ENCODE measurements at regions not wholly inside any gene's neighbourhood (a gene's known extent, or its start where the extent isn't known, plus 50 kb on each side); places are given as distances from the start of the nearest gene placed in this dataset.

DNA sequence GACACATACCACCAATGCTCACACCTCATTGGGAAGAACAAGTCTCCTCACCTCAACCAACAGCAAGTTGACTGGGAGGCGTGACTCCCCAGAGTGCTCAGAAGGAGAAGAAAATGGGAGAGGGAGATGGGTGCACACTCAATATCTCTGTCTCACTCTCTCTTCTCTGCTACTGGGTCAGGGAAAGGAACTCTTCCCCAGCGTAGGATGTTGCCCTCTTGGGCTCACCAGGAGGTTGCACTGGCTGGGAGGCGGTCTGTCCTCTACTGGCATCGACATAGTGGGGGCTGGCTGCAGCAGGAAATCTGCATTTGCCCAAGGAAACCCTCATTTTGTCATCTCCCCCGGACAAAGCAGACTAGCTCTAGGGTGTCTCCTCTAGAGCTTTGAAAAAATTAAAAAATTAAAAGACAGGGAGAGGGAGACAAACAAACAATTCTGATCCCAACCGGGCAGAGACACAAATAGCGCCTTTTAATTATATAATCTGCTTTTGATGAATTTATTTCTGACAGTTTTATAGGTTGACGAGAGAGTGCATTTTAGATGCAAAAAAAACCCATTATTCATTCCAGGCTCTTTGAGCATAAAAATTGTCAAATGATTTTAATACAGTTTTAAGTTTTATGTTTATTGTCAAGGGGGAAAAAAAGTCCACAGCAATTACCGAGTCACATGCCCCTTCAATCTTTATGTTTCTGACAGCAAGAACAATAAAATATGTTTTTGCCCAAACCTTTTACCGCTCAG is 179.3 kb upstream of the MVB12B start:
- H3K9me3 Mint-ChIP-seq (ENCODE audit: unreplicated experiment), result peaks cover 5% of the 10 kb centered on the region
- no TSS peak for BruUV-seq (replicated peaks)
- TF ChIP-seq, protein P1, sequence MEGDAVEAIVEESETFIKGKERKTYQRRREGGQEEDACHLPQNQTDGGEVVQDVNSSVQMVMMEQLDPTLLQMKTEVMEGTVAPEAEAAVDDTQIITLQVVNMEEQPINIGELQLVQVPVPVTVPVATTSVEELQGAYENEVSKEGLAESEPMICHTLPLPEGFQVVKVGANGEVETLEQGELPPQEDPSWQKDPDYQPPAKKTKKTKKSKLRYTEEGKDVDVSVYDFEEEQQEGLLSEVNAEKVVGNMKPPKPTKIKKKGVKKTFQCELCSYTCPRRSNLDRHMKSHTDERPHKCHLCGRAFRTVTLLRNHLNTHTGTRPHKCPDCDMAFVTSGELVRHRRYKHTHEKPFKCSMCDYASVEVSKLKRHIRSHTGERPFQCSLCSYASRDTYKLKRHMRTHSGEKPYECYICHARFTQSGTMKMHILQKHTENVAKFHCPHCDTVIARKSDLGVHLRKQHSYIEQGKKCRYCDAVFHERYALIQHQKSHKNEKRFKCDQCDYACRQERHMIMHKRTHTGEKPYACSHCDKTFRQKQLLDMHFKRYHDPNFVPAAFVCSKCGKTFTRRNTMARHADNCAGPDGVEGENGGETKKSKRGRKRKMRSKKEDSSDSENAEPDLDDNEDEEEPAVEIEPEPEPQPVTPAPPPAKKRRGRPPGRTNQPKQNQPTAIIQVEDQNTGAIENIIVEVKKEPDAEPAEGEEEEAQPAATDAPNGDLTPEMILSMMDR (IDR thresholded peaks at IDR 0.05; ENCODE audit: unreplicated experiment), result no peak
- no peaks in the 10 kb centered on the region for H3K36me3 Mint-ChIP-seq (ENCODE audit: insufficient read depth, unreplicated experiment)
- ChIA-PET CTCF (interaction anchor here (0.5 kb wide), 1 partner anchor 1295 kb away, joined by 3 read pairs; no protein-coding TSS in a partner anchor), POLR2A (no interaction called here)
- H3K4me3 Mint-ChIP-seq (ENCODE audit: unreplicated experiment), result no peak overlapping the region
- peaks cover 5% of the 10 kb centered on the region for H3K4me1 Mint-ChIP-seq (ENCODE audit: insufficient read depth, unreplicated experiment)
- no peak overlapping the region for H3K27ac Mint-ChIP-seq (ENCODE audit: low read depth, unreplicated experiment)
- peaks cover 67% of the 10 kb centered on the region for H3K27me3 Mint-ChIP-seq (ENCODE audit: insufficient read depth, unreplicated experiment)
- DNase-seq (ENCODE audit: unreplicated experiment), result no peak
- intact Hi-C loops (cut with micrococcal nuclease), result no loop called here

DNA sequence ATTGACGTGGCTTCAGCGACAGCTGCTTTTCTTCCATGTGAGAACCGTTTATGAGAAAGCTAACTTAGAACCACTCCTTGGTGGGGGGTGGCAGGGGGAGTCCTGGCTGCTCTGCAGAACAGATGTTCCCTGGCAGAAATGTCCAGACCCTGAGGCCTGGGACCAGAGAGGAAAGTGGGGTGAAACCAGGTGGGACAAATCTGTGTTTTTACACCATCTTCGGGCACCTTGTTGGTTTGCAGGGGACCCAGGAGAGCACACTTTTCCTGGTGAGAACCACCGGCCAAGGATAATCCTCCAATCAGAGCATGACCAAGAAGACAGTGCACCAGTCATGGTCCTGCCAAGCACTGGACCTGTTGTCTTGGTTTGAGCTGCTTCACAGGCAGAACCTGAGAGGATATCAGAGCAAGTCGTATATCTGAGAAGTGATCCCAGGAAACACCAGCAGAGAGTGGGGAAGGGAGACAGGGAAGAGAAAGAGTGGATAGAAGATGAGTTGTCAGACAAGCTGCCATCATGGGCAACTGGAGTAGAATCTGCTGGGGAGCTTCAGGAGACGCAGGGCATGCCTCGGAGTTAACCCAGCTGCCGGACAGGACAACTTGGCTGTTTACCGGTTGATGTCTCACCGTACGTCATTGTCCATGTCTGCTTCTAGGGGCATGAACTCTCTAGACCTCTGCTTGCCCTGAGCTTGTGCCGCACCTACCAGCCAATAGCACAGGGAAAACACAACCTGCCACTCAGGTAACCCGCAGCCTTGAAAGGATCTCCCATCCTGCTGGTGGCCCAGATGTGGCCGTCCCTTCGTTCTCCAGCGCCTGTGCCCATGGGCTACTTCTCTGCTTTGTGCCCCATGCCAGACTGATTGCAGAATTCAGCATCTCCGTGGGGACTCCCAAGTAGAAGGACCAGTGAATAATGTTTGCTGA is 178.4 kb upstream of the MVB12B start:
- POLR2A ChIA-PET, result no interaction called here
- Mint-ChIP-seq H3K27me3 (ENCODE audit: insufficient read depth, unreplicated experiment) (peaks cover 67% of the 10 kb centered on the region), H3K9me3 (ENCODE audit: unreplicated experiment) (no peaks in the 10 kb centered on the region), H3K27ac (ENCODE audit: low read depth, unreplicated experiment) (no peak overlapping the region), H3K36me3 (ENCODE audit: insufficient read depth, unreplicated experiment) (no peaks in the 10 kb centered on the region), H3K4me3 (ENCODE audit: unreplicated experiment) (no peak overlapping the region), H3K4me1 (ENCODE audit: insufficient read depth, unreplicated experiment) (peaks cover 5% of the 10 kb centered on the region)
- CTCF ChIA-PET, result interaction anchor here (0.5 kb wide), 1 partner anchor 1296 kb away, joined by 3 read pairs; no protein-coding TSS in a partner anchor
- no TSS peak for BruUV-seq (replicated peaks)
- TF ChIP-seq, protein P1 (IDR thresholded peaks at IDR 0.05; ENCODE audit: unreplicated experiment), result no peak
- intact Hi-C loops (cut with micrococcal nuclease), result no loop called here
- no peak for DNase-seq (ENCODE audit: unreplicated experiment)

DNA sequence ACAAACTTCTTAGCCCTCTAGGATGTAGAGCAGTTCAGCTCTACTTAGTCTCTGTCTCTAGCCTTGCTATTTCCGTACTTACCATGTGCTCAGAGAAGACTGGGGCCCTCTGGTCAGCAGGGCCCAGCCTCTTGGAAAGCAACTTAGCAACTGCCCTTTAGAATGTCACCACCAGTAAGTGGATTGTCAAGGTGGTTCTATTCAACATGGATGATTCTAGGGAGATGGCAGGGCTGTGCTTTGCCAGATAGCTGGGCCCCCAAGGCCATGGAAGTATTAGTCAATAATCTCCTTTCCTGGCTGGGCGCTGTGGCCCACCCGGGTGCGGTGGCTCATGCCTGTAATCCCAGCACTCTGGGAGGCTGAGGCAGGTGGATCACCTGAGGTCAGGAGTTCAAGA is 177.6 kb upstream of the MVB12B start:
- CTCF ChIA-PET, result no interaction called here
- H3K4me1 Mint-ChIP-seq (ENCODE audit: insufficient read depth, unreplicated experiment), result peaks cover 5% of the 10 kb centered on the region
- H3K27me3 Mint-ChIP-seq (ENCODE audit: insufficient read depth, unreplicated experiment), result peaks cover 71% of the 10 kb centered on the region
- TF ChIP-seq, protein P1 (IDR thresholded peaks at IDR 0.05; ENCODE audit: unreplicated experiment), result no peak
- H3K4me3 Mint-ChIP-seq (ENCODE audit: unreplicated experiment), result no peak overlapping the region
- no peaks in the 10 kb centered on the region for H3K9me3 Mint-ChIP-seq (ENCODE audit: unreplicated experiment)
- H3K27ac Mint-ChIP-seq (ENCODE audit: low read depth, unreplicated experiment), result no peak overlapping the region
- intact Hi-C loops (cut with micrococcal nuclease), result no loop called here
- DNase-seq (ENCODE audit: unreplicated experiment), result no peak
- no TSS peak for BruUV-seq (replicated peaks)
- H3K36me3 Mint-ChIP-seq (ENCODE audit: insufficient read depth, unreplicated experiment), result no peaks in the 10 kb centered on the region
- POLR2A ChIA-PET, result no interaction called here

DNA sequence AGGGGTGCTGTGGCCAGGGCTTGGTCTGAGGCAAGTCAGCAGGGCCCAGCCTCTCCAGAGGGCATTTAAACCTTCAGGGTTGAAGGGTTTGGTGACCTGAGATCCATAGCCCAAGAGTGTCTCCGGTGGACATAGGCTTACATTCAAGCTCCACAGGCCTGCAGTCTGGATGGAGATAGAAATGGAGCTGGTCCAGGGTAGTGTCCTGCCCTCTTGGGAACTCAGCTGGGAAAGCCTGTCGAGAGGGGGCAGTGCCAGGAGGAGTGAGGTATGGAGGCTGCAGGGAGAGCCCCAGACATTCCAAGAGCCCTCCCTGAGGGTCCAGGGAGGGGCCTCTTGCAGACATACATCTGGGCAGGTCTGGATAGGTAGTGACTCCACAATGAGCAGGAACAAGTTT is 177.0 kb upstream of the MVB12B start:
- no peak overlapping the region for H3K27ac Mint-ChIP-seq (ENCODE audit: low read depth, unreplicated experiment)
- intact Hi-C loops (cut with micrococcal nuclease), result no loop called here
- BruUV-seq (replicated peaks), result no TSS peak
- no peak for DNase-seq (ENCODE audit: unreplicated experiment)
- H3K27me3 Mint-ChIP-seq (ENCODE audit: insufficient read depth, unreplicated experiment), result peaks cover 71% of the 10 kb centered on the region
- TF ChIP-seq, protein P1 (IDR thresholded peaks at IDR 0.05; ENCODE audit: unreplicated experiment), result no peak
- ChIA-PET POLR2A (no interaction called here), CTCF (interaction anchor here (0.6 to 1.1 kb wide), 2 partner anchors 46 to 81 kb away, joined by 3 to 6 read pairs; no protein-coding TSS in a partner anchor)
- no peaks in the 10 kb centered on the region for H3K9me3 Mint-ChIP-seq (ENCODE audit: unreplicated experiment)
- peaks cover 5% of the 10 kb centered on the region for H3K4me1 Mint-ChIP-seq (ENCODE audit: insufficient read depth, unreplicated experiment)
- no peak overlapping the region for H3K4me3 Mint-ChIP-seq (ENCODE audit: unreplicated experiment)
- H3K36me3 Mint-ChIP-seq (ENCODE audit: insufficient read depth, unreplicated experiment), result no peaks in the 10 kb centered on the region

Measured in MCF 10A (cell line).